Omental fat pad (tissue), 3 donors: ENCODE measurements at regions not wholly inside any gene's neighbourhood (a gene's known extent, or its start where the extent isn't known, plus 50 kb on each side); places are given as distances from the start of the nearest gene placed in this dataset.

ENCODE experiments used
- ATAC-seq: fragments of 150-250 bp; one replicate; pipeline ENCODE4 v1.9.1; 2016; ENCODE audit warnings: mild to moderate bottlenecking, moderate library complexity; ENCODE audit not compliant: low FRiP score
- DNase-seq: peaks from one replicate; pipeline ENCODE4 v3.0.0-alpha.2; 2019; ENCODE audit warnings: low spot score
- TF ChIP-seq, protein P1 (sequence below), 3 donors: fragments of 450-650 bp; IDR thresholded peaks; one replicate each; pipeline ENCODE4 v1.5.1; 2016 to 2017; ENCODE audit warnings: antibody characterized with exemption in 3 of 3, mild to moderate bottlenecking in 3 of 3, moderate library complexity in 2 of 3

DNA sequence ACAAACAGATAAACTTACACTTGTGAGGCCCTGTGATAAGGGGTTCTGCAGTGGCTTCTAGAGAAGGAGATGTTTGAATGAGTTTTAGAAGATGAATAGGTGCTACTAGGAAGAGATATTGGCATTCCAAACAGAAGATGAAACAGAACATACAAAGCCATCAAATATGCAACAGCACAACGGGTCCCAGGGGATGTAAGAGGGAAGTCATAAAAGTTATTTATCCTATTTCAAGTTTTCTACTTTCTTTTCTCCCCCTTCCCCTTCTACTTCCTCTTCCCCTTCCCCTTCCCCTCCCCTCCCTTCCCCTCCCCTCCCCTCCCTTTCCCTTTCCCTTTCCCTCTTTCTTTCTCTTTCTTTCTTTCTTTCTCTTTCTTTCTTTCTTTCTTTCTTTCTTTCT, 94.9 kb upstream of the CADM1 start:
- TF ChIP-seq, protein P1, sequence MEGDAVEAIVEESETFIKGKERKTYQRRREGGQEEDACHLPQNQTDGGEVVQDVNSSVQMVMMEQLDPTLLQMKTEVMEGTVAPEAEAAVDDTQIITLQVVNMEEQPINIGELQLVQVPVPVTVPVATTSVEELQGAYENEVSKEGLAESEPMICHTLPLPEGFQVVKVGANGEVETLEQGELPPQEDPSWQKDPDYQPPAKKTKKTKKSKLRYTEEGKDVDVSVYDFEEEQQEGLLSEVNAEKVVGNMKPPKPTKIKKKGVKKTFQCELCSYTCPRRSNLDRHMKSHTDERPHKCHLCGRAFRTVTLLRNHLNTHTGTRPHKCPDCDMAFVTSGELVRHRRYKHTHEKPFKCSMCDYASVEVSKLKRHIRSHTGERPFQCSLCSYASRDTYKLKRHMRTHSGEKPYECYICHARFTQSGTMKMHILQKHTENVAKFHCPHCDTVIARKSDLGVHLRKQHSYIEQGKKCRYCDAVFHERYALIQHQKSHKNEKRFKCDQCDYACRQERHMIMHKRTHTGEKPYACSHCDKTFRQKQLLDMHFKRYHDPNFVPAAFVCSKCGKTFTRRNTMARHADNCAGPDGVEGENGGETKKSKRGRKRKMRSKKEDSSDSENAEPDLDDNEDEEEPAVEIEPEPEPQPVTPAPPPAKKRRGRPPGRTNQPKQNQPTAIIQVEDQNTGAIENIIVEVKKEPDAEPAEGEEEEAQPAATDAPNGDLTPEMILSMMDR (IDR thresholded peaks at IDR 0.05): no peak
- DNase-seq (no peak), ATAC-seq (no peak)

DNA sequence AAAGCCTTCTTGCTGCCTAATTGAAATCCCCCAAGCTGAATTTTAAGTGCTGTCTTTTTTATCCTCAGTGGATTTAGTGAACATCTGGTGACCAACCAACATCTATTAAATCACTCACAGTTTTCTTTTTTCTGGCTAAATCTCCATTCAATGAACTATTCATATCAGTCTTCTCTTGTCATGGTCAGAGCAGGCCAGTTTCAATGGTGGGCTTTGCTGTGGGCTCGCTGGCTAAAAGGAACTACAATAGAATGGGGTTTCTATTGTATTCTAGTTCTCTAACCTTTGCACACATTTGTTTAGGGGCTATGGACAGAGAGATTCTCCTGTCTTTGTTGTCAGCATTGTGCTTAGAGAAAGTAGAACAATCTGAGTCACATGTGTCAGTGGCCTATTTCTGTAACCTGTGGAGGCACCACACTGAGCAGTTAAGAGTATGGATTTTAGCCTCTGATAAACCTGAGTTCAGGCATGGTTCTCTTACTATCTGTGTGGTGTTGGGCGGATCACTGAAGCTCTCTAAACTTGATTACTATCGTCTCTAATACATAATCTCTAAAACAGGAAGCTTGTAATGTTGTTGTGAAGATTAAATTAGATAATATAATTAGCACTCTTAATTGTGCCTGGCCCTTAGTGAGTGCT, 94.2 kb upstream of the CADM1 start:
- ATAC-seq: no peak
- TF ChIP-seq, protein P1 (IDR thresholded peaks at IDR 0.05): no peak
- no peak for DNase-seq

DNA sequence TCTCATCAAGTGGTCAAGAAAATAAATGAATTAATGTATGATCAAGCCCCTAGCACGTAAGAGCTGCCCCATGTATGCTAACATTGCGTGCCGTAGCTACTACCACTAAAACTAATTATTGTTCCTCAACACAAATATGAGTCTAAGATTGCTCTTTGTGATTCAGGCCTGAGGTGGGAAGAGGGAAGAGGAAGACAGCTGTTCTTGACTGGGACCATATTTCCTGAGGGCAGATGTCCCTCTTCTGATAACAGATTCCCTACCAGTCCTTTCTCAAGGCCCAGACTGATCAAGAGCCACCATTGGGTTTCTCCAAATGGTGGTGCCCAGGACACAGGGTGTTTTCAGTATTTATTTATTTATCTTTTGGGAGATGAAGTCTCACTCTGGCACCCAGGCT, 87.2 kb upstream of the CADM1 start:
- no peak for DNase-seq

DNA sequence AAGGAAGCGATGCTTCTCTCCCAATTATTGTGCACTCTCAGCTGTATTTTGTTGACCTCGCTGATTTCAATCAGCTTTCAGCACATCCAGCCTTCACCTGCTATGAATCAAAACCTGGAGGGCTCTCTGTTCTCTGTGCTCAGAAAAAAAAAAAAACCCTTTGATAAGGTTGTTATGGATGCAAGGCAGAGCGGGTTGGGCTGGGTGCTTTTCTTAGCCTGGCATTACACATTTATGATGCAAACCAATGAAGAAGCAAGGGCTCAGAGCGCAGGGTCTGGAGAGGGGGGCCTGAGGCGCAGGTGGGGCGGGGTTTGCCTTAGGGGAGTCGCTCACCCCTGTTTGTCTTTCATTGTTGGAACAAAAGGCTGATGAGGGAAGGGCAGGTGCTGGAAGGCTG, 86.0 kb upstream of the CADM1 start:
- ATAC-seq (no peak), DNase-seq (no peak)
- TF ChIP-seq, protein P1 (IDR thresholded peaks at IDR 0.05): no peak

More for the DNA sequence above, 87.2 kb upstream of the CADM1 start:
- TF ChIP-seq, protein P1 (IDR thresholded peaks at IDR 0.05): no peak
- ATAC-seq: no peak

DNA sequence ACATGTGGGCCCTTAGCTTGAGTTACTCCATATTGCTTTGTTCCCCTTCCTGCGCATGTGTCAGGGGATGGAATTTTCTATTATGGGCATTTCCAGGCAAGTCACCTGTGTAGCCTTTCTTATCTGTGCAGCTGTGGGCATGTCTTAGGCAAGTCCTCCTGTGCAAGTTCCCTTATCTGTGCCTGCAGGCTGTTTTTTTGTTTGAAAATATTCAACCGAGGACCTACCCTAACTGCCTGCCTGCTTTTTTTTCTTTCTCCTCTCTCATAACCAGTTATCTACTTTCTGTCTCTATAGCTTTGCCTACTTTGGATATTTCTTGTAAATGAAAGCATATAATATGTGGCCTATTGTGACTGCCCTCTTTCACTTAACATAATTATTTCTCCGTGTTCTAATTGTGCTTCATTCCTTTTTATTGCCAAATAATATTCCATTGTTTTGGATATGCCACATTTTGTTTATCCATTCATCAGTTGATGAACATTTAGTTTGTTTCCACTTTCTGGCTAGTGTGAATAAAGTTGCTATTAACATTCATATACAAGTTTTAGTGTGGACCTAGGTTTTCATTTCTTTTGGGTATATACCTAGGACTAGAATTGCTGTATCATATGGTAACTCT, 83.6 kb upstream of the CADM1 start:
- ATAC-seq (no peak), DNase-seq (no peak)
- TF ChIP-seq, protein P1 (IDR thresholded peaks at IDR 0.05): no peak

DNA sequence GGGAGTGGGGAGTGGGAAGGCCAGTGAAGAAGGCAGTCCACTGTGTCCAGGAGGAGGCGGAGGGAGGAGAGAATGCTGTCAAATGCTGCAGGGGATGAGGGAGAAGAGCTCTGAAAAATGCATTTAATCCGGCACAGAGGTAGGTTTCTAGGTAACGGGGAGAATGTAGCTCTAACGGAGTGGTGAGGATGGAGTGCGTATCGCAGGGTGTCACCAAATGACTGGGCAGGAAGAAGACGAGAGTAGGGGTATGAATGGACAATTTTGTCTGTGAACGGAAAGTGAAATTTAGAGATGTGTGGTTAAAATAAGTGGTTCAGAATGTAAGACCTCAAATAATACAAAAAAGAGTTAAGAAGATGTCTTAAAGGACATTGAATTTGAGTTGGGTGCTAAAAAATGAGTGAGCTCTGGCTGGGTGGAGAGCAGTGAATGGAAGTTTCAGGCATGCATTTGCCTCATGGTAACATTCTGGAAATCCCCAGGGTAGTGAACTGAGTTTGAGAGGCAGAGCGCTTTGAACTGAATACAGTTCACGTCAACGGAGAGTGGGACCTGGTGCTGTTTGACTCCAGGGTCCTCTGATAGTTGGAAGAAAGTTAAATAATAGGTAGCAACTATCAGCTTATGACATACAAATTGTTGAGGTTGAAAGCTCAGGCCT, 81.3 kb upstream of the CADM1 start:
- TF ChIP-seq, protein P1 (IDR thresholded peaks at IDR 0.05): no peak
- no peak for ATAC-seq
- DNase-seq: no peak
